GM18519 (cell line): ENCODE measurements at regions not wholly inside any gene's neighbourhood (a gene's known extent, or its start where the extent isn't known, plus 50 kb on each side); places are given as distances from the start of the nearest gene placed in this dataset.

ENCODE experiments used
- ATAC-seq: cut with Tn5 transposase; IDR thresholded peaks from one replicate; pipeline ENCODE4 v1.9.1; 2021; ENCODE audit warnings: mild to moderate bottlenecking, moderate library complexity; ENCODE audit not compliant: unreplicated experiment, low FRiP score

- ATAC-seq, result no peak
These were observed 752.7 kb downstream of the METTL15 start for GRCh38 chr11:28860893-28861292.

- no peak for ATAC-seq
These were observed 749.9 kb downstream of the METTL15 start for GRCh38 chr11:28858076-28858475.

- no peak for ATAC-seq
These were observed 740.9 kb downstream of the METTL15 start for GRCh38 chr11:28849053-28849452.

- ATAC-seq, result no peak
These were observed 734.5 kb downstream of the METTL15 start for GRCh38 chr11:28842716-28843115.

GRCh38 chr11:28838741-28839140, 730.6 kb downstream of the METTL15 start:
- ATAC-seq, result no peak

- no peak for ATAC-seq
These were observed 729.4 kb downstream of the METTL15 start for GRCh38 chr11:28837599-28837998.

- no peak for ATAC-seq
These were observed 728.3 kb downstream of the METTL15 start for GRCh38 chr11:28836285-28837081.

GRCh38 chr11:28835790-28836189, 727.6 kb downstream of the METTL15 start:
- ATAC-seq, result no peak

- ATAC-seq, result no peak
These were observed 727.1 kb downstream of the METTL15 start for GRCh38 chr11:28835317-28835716.

- no peak for ATAC-seq
These were observed 726.7 kb downstream of the METTL15 start for GRCh38 chr11:28834877-28835276.

GRCh38 chr11:28833670-28834069, 725.5 kb downstream of the METTL15 start:
- no peak for ATAC-seq

GRCh38 chr11:28833169-28833568, 725.0 kb downstream of the METTL15 start:
- ATAC-seq, result no peak

- ATAC-seq, result no peak
These were observed 718.6 kb downstream of the METTL15 start for GRCh38 chr11:28826807-28827206.

- ATAC-seq, result no peak
These were observed 714.4 kb downstream of the METTL15 start for GRCh38 chr11:28822576-28822975.

GRCh38 chr11:28820296-28820989, 712.3 kb downstream of the METTL15 start:
- ATAC-seq, result no peak

- ATAC-seq, result no peak
These were observed 711.6 kb downstream of the METTL15 start for GRCh38 chr11:28819741-28820140.

- ATAC-seq, result no peak
These were observed 706.9 kb downstream of the METTL15 start for GRCh38 chr11:28815110-28815509.

- ATAC-seq, result no peak
These were observed 700.6 kb downstream of the METTL15 start for GRCh38 chr11:28808771-28809170.

- no peak for ATAC-seq
These were observed 691.1 kb downstream of the METTL15 start for GRCh38 chr11:28799316-28799715.

- no peak for ATAC-seq
These were observed 690.1 kb downstream of the METTL15 start for GRCh38 chr11:28798286-28798685.

GRCh38 chr11:28797536-28797935, 689.3 kb downstream of the METTL15 start:
- no peak for ATAC-seq

- ATAC-seq, result no peak
These were observed 686.2 kb downstream of the METTL15 start for GRCh38 chr11:28794405-28794804.
